ENCODE measurements at regions not wholly inside any gene's neighbourhood (a gene's known extent, or its start where the extent isn't known, plus 50 kb on each side); places are given as distances from the start of the nearest gene placed in this dataset.

DNA sequence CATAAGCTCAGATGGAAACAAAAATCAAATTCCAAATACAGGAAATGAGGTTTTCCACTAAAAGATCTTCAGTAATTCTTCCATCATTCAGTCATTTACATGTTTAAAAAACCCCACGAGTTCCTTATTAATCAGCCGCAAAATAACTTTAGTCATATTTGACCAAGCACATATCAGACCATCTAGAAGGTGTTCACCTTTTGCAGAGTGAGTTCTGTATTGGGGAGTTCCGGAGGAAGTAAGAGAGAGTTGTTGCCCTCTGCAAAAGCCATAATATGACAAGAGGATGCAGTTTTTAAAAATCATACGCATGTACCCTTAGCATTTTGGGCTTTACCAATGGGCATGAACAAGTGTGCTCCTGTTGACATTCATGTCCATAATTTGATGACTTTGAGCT lies 61.6 kb downstream of the CCR1 start:
- DNase-seq, result no peak

DNA sequence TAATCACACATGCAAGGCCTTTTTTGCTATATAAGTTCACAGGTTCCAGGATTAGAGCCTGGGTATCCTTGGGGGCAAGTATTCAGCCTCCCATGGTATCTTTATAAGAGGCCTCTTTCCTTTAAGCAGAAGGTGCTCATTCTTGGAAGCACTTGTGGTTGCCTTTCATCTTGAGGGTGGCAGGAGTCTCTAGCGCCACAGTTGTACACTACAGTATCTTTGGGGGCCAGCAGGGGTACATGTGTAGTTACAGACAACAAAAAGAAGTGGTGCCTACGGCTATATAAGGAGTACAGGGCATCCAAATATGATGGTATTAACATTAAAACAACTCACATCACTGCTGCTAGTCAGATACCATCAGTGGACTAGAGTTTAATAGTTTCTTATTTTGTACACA lies 62.1 kb downstream of the CCR1 start:
- DNase-seq, result no peak

DNA sequence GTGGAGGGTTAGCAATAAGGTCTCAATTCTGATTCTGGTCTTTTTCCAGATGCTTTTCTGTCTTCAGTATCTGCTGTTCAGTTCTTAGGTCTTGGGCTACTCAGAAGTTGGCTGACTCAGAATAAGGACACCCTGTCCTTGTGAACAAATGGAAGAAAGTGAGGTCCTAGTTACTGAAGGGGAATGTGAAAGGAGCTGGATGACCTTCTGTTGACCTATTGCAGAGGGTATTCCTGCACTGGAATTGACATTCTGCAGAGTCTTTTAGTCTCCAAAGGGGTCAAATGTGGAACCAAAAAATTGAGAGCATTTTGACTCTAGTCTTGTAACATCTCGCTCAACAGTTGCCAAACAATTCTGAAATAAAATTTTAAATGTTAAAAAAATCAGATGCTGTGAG lies 63.0 kb downstream of the CCR1 start:
- no peak for DNase-seq

DNA sequence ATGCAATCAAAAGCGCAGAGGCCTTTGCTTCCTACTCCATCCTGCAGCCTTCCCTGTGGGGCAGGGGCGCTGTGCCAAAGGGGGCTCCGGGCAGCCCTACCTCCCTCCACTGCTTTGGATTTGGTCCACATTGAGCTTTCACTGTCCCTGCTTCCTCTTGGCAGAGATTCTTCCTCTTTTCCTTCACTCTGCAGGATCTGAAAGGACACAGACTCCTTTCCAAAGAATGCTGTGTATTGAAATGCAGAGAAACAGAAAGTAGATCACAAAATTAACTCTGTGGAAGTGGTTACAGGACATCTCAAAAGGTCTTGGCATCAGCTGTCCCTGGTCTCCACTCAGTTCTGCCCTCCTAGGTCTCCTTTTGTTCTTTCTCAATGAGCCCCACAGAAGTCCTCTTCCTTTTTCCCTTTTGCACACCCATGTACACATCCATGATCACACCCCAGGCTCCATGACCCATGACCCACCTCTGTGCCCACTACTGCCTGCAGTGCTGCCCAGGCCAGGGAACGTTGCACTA lies 64.1 kb downstream of the CCR1 start:
- DNase-seq, result no peak

DNA sequence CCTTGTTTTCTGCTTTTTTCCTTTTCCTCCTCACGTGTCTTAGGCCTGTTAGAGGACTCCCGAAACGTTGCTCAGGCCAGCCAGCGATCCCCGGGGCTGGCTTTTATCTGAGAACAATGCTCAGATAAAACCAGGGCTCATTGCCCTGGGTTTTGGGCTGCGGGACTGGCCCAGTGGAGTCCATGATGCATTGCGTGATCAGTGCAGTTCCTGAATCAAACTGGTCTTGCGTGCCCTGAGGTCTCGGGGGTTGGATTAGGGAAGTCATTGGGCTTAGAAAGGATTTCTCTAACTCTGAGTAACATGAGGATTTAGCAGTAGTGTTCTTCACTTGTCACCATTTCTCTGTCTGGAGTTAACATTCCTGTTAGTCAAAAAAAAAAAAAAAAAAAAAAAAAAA lies 66.3 kb downstream of the CCR1 start:
- no peak for DNase-seq

DNA sequence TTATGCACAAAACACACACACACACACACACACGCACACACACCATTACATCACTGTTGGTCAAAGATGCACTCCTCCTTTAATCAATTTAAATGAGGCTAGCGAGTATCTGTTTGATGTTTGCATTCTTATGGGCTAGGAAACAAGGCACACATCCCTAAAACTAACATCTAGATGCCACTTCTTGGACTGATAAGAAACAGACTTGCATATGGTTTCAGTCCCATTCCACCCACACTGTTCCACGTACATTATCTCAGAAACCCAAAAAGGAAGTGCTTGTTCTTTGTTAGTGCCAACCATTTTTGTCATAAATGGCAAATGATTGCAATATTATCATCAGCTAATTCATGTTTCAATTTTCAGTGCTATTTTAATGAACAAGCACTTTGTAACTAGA lies 69.5 kb downstream of the CCR1 start:
- DNase-seq, result no peak

DNA sequence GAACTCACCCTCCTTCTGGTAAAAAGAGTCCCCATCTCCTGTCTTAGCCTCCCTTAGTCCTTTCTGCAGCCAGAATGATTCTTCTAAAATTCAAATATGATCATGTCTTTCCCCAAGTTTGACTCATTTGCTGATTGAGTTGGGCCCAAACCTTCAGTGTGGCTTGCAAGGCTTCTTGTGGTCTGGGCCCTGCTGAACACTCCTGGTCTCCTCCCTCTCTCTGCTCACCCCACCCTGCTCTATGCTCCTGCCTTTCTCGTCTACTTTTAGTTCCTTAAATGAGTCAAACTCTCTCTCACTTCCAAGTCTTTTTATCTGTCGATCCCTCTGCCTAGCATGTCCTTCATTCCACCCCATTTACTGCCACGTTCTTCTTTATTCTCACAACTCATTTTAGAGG lies 72.6 kb downstream of the CCR1 start:
- DNase-seq, result no peak

DNA sequence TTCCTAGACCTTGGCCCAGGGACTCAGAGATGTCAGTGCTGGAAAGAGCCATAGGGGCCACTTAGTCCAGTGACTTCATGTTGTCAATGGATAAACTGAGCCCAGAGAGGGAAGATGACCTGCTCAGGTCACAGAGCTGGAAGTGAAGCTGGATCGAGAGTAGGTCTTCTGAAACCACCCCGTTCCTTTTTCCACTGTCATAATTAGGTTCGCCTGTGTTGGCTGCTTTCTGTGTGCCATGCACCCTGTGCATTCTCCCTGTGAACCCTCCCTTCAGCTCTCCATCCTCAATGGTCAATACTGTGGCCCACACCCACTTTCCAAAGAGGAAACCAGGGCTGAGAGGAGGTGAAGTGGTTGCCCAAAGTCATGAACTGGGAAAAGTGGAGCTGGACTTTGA lies 74.8 kb downstream of the CCR1 start:
- no peak for DNase-seq

DNA sequence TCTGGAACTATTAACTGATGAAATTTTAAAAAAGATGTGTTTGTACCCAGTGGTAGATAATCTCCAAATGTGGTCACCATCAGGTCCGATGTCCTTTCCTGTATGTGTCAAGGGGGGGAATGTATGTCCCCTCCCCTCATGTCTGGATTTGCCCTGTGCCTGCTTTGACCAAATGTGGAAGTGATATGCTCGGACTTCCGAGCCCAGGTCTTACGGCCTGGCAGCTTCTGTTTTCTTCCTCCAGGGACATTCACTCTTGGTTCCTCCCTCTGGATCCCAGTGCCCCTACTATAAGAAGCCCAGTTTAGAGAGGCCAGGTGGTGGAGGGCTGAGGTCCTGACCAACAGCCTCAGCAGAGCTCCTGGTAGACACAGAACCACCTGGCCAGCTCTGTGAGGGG lies 75.5 kb downstream of the CCR1 start:
- no peak for DNase-seq

DNA sequence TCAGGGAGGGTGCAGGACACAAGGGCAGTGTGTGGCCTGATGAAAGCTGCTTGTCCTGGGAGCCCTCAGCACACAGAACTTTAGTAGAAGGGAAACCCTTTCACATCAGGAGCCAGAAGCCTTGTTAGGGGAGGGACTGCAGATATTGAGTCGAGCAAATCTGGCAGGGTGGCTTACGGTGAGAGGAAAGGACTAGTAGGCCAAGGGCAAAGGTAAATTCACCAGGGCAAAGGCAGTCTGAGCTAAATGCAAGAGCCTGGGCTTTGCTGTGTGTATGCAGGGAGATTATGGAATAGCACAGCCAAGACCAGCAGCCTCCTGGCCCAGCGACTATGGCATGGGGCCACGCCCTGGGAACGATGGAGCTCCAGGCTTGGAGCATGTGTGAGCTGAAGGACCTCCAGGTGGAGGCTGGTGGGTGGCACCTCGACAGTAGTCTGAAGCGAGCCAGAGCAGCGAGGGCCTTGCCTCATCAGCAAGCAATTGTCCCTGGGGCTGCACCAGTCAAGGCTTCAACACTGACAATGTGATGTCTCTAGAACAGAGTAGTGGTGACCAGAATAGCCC lies 76.1 kb downstream of the CCR1 start:
- DNase-seq, result no peak

DNA sequence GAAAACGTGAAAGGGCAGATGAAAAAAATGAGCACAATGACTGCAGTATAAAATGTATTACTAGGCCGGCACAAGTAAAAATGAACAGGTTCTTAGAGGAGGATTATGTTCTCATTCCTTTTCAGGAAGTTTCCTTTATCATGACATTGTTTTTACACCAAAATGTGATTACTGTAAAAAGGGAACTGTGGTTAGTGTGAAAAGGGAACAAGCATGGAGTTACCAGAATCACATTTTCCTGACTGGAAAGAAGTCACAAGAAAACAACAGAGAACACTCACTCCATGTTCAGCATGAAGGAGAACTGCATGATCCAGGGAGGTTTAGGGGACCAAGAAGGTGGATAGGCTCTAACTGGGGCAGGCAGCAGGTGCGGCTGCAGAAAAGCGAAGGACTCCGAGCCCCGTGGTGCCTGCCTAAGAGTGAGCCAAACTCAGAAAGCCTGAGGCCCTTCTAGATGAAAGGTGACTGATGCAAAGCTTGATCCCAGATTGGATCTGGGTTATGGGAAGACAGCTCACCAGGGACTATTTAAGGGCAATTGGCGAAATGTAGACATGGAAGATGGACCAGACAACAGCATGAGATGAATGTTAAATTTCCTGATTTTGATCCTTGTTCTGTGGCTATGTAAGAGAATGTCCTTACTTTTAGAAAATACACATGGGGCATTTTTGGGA lies 77.3 kb downstream of the CCR1 start:
- DNase-seq, result no peak

DNA sequence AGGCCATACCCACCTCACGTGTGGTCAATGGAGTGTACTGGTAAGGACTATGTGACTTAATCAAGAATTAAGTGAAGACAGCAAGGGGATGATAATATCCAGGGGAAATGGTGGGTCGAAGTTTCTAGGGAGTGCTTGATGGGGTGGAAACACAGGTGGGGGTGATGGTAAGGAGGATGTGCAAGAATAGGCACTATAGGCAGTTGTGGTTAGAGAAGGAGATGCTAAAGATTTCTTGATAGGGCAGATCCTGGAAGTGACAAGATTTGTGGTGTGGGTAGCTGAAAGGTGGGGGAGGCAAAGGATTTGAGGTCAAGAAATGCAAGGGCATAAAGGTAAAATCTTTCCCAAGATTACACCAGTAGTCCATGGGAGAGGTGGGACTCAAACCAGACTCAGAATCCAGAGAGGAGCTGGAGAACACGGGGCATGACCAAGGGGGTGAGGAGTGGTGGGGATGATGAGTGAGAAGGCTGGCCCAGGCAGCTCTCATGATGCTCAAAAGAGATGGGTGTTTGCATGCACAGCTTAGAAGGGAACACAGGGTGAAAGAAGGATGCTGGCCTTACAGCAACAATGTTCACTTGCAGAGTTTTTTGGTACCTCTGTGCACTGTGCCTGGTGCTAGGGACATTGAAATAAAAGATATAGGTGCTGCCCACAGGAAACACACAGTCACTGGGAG lies 78.4 kb downstream of the CCR1 start:
- DNase-seq, result no peak

DNA sequence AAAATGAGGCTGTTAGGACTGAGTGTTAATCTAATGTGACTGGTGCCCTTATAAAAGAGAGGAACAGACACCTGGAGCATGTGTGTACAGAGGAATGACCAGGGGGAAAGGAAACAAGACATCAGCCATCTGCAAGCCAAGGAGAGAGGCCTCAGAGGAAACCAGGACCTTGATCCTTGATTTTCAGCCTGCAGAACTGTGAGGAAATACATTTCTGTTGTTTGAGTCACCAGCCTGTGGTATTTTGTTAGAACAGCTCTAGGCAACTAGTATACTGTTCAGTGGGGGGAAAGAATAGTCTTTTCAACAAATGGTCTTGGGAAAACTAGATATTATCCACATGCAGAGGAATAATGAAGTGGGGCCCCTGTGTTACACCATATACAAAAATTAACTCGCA lies 80.6 kb downstream of the CCR1 start:
- DNase-seq, result no peak

DNA sequence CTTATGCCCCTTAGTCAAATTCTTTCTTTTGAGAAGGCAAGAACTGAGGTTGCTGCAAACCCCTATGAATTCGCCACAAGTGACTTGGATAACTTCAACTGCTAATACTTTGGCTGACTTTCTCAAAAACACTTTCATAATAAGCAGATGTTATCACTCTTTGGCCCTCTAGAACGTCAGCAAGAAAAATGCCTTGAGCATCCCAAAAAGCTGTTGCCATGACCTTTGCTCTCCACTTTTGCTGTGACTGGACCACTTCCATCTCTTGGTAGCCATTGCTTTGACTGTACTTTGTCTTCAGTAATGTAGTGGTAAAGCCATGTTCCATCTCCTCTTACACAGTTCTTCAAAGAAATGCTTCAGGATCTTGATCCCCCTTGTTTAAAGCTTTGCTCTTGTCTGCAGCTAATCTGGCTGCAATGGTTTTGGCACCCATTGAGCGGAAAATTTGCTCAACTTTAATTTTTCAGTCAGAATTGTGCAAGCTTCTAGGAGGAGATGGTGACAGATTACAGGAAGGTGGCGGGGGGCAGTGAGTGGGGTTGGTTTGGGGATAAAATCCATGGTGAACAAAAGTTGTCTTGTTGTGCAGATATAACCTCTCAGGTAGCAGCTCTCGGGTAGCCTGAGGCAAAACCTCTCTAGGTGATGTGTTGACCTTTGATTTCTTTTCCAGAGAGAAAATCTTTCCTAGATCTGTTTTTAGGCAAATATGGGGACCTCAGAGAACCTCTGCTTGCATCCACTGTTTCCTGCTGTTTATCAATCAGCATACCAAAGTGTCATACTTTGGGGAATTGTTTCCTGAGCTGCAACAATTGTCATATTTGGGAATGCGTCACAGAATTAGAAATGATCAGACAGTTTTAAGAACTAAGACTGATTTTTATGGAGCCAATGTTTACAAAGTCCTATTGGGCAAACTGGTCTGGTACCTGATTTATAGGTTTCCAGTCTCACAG lies 83.6 kb downstream of the CCR1 start:
- no peak for DNase-seq

DNA sequence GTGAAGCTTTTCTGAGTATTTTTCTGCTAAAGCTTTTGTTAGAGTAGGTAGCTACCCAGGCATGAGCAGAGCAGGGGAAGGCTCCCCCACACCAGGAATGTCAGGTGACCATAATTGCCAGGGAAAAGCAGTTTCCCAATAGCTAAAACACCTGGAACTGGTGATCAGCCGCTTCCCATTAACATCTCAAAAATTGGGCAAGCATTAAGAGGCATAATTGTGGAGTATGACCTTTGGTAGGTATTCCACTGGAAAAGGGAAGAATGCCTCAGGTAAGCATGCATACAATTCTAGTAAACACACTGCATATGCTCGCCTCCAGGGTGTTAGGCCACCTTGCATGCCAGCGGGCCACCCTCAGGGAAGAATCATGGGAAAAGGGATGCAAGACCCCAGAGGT lies 84.5 kb downstream of the CCR1 start:
- no peak for DNase-seq

DNA sequence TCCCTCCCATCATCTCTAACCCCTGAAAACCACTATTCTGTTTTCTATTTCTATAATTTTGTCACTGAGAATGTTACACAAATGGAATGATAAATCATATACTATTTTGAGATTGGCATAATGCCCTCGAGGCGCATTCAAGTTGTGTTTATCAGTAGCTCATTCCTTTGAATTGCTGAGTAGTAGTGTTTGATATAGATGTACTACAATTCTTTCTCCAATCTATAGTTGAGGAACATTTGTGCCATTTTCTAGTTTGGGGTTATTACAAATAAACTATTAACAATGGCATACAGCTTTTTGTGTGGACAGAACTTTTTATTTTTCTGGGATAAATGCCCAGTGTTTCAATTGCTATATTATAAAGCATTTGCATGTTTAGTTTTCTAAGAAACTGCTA lies 86.0 kb downstream of the CCR1 start:
- no peak for DNase-seq

DNA sequence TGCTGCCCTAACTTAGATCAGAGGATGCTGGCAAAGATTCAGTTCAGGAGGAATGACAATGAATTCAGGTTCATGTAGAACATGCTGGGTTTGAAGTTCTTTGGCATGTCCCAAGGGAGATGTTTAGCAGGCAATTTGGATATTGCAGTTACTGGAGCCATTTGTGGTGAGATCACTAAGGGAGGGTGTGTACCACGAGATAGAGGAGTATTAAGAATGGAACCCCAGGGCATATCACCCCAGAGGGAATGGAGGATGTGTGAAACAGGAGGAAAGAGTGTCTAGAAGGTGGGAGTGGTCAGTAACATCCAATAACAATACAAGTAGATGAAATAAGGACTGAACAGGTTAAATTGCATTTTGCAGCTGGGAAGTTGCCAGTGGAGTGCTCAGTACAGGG lies 87.1 kb downstream of the CCR1 start:
- DNase-seq, result no peak

DNA sequence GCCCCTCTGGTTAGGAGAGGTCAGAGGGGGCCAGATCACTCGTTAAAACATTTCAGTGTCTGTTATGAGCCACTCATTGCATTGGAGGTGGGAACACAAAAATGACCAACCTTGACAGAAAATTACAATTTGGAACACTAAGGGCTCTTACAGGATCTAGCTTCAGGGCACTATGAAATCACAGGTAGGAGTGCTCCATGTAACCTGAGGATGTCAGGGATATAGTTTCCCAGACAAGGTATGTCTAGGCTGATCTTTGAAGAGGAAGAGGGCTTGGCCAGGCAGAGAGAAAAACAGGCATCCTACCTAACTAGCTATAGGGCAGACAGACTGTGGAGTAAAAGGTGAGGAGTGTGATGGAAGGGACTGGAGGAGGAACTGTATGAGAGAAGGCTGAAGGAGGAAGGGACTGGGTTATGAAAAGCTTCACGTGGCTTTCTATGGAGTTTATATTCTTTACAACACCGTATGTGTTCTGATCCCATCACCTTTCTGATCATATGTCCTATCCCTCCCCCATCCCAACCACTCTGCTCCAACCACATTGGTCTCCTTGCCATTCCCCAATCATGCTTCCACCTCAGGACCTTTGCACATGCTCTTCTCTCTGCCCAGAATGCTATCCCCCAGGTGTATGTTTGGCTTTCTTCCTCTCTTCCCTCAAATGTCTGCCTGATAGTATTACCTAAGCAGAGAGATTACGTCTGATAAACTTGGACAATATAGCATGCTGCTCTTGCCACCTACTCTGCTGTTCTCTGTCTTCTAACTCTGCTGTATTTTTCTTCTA lies 88.2 kb downstream of the CCR1 start:
- DNase-seq, result no peak

DNA sequence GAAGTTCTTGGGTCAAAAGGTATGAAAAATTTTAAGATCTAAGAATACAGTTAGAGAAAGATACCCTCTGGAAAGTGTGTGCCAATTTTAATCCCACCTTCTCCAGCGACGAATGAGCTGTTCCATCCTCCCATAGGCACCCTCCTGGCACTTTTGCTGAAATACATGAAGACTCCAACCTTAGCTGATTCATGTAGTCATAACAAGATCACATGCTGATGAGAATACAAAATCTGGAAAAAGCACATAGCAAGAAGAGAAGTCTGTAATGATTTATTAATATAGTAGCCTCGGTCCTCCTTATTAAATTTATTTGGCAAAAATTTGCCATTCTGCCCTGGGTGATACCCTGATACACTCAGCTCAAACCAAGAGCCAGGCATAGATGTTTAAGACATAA lies 88.9 kb downstream of the CCR1 start:
- DNase-seq, result no peak

DNA sequence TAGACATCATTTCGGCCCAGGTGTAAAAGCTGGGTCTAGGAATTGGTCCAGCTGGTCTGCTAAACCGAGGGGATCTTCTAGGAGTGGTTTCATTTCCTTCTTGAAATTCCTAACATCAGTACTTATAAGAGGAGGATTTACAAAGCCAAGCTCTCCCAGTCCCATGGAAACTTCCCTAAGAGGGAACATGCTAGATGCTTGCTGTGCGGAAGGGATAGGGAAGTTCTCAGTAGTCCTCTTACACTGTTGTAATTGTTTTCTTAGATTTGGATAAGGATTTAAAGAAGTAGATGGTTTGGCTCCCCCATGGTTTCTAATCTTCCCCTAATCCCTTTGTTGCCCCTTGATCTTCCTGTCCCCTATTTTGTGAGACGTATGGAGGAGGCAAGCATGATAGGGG lies 89.7 kb upstream of the XCR1 start:
- no peak for DNase-seq

DNA sequence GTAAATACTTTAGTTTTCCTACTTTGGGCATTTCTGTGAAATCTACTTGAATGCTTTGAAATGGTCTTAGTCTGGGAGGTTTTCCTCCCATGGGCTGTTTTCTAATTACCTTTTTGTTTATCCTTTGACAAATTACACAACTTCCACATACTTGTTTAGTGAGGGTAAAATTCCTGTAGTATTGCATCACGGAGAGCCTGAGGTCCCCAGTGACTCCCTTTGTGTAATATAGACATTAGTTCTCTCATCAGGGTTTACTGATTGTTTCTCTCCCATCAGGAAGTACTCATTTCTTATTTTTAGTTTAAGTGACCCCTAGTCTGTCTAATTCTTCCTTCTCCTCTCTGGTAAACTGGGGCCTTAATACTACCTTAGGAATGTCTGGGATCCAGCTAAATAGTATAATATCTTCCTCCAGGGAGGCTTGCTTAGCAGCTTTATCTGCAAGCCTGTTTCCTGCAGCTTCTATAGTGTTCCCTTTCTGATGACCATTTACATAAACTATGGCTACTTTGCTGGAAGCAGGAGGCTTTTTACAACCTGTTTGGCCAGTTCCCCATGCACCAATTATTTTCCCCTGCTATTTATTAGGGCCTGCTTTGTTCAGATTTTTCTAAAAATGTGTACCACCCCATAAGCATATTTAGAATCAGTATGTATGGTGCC lies 87.2 kb upstream of the XCR1 start:
- no peak for DNase-seq

DNA sequence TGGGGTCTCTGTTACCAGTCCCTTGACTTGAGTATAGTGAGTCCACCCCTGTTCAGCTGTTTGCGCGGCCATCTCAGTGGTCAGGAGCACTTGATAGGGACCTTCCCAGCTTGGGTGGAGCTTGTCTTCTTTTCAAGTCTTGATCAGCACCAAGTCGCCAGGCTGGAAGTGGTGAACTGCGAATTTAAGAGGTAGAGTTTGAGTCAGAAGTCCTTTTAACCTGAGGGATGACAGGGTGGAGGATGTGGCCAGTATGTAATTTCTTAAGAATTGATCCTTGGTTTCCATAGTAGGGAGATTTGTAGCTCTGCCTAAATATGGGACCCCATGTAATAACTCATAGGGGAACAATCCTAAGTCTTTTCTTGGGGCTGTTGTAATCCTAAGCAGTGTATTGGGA lies 86.3 kb upstream of the XCR1 start:
- DNase-seq, result no peak
